B cell (primary cell): ENCODE measurements at regions not wholly inside any gene's neighbourhood (a gene's known extent, or its start where the extent isn't known, plus 50 kb on each side); places are given as distances from the start of the nearest gene placed in this dataset.

Experiments
- ATAC-seq: fragments of 200-7000 bp; cut with Tn5 transposase; one replicate; pipeline ENCODE4 v1.10.0; 2021; ENCODE audit warnings: low read depth, mild to moderate bottlenecking, moderate number of reproducible peaks, moderate library complexity
- CTCF ChIA-PET: fragments of 350-600 bp; sonication (Branson Sonifier 250); formaldehyde crosslinking; loops from one replicate; lab custom pipeline; 2021; ENCODE audit warnings: antibody characterized with exemption, inconsistent platforms; lab: Charles Lee
- POLR2A ChIA-PET: fragments of 350-600 bp; sonication (Branson Sonifier 250); formaldehyde crosslinking; loops from one replicate; lab custom pipeline; 2021; ENCODE audit warnings: antibody characterized with exemption; lab: Charles Lee
- DNase-seq: peaks from one replicate; pipeline ENCODE4 v3.0.0; 2013
- H2AFZ ChIP-seq: 2 replicates; pipeline ENCODE4 v1.6.1; 2012; ENCODE audit warnings: mild to moderate bottlenecking, low read depth, low read length; ENCODE audit not compliant: insufficient read depth, poor library complexity, severe bottlenecking
- H3K27ac ChIP-seq, 2 donors: 1 replicate in 1 of 2; 2 replicates in 1 of 2; pipeline ENCODE4 v1.5.1; 2012 to 2013; ENCODE audit warnings: low read length in 2 of 2, mild to moderate bottlenecking in 2 of 2, moderate library complexity in 1 of 2
- H3K27me3 ChIP-seq, 4 experiments: fragments of 200-600 bp in 1 of 4; sonication (generic) in 1 of 4; replicated peaks in 1 of 4; 1 replicate in 2 of 4; 2 replicates in 2 of 4; pipeline versions ENCODE4 v1.6.1 to v1.7.0; 2013 to 2016; ENCODE audit warnings: low read length in 3 of 4, mild to moderate bottlenecking in 2 of 4, mixed read lengths in 1 of 4, moderate library complexity in 1 of 4; ENCODE audit not compliant: insufficient read depth in 4 of 4, control insufficient read depth in 3 of 4; ENCODE audit errors: control extremely low read depth in 1 of 4
- H3K36me3 ChIP-seq, 2 experiments: replicated peaks in 1 of 2; 1 replicate in 1 of 2; 2 replicates in 1 of 2; pipeline versions ENCODE4 v1.6.1 to v1.7.1; 2013; ENCODE audit warnings: low read length in 1 of 2; ENCODE audit not compliant: insufficient read depth in 2 of 2, control insufficient read depth in 1 of 2; ENCODE audit errors: control extremely low read depth in 1 of 2, extremely low read depth in 1 of 2
- H3K4me1 ChIP-seq, 2 donors: fragments of 200-600 bp in 1 of 2; sonication (generic) in 1 of 2; 1 replicate in 1 of 2; 2 replicates in 1 of 2; pipeline versions ENCODE4 v1.5.1 to v1.6.1; 2013 to 2017; ENCODE audit warnings: low read length in 2 of 2; ENCODE audit not compliant: control insufficient read depth in 2 of 2, insufficient read depth in 2 of 2
- H3K4me2 ChIP-seq: replicated peaks from 2 replicates; pipeline ENCODE3; 2012; ENCODE audit warnings: mild to moderate bottlenecking, low read depth, low read length; ENCODE audit not compliant: poor library complexity, severe bottlenecking
- H3K4me3 ChIP-seq, 5 experiments: fragments of 200-600 bp in 1 of 5; sonication (generic) in 1 of 5; 1 replicate in 3 of 5; 2 replicates in 2 of 5; pipeline versions ENCODE4 v1.5.1 to v1.7.0; 2011 to 2016; ENCODE audit warnings: low read length in 4 of 5, mild to moderate bottlenecking in 4 of 5, low read depth in 2 of 5, control low read depth in 1 of 5, moderate library complexity in 1 of 5; ENCODE audit not compliant: insufficient read depth in 1 of 5; ENCODE audit errors: control extremely low read depth in 1 of 5, extremely low read depth in 1 of 5
- H3K79me2 ChIP-seq: fragments of 200-600 bp; sonication (generic); one replicate; pipeline ENCODE4 v1.6.0; 2016; ENCODE audit warnings: low read length; ENCODE audit not compliant: control insufficient read depth, insufficient read depth
- H3K9ac ChIP-seq: fragments of 200-600 bp; sonication (generic); 2 replicates; pipeline ENCODE4 v1.6.1; 2017; ENCODE audit warnings: mild to moderate bottlenecking, low read length, moderate library complexity
- H3K9me3 ChIP-seq, 3 donors: one replicate each; pipeline versions ENCODE4 v1.6.1 to v1.7.1; 2013; ENCODE audit warnings: low read length in 2 of 3; ENCODE audit not compliant: control insufficient read depth in 2 of 3, insufficient read depth in 1 of 3; ENCODE audit errors: control extremely low read depth in 1 of 3
- H4K20me1 ChIP-seq: 2 replicates; pipeline ENCODE4 v1.6.0; 2012; ENCODE audit warnings: mild to moderate bottlenecking, low read length; ENCODE audit not compliant: insufficient read depth, control insufficient read depth, poor library complexity, severe bottlenecking
- H3K27ac Mint-ChIP-seq: one replicate; pipeline ENCODE4 v1.8.0; 2021; ENCODE audit warnings: mixed read lengths
- H3K27me3 Mint-ChIP-seq: one replicate; pipeline ENCODE4 v1.8.0; 2021; ENCODE audit warnings: mixed read lengths
- H3K4me1 Mint-ChIP-seq: one replicate; pipeline ENCODE4 v1.8.0; 2021; ENCODE audit warnings: mixed read lengths
- H3K4me3 Mint-ChIP-seq: one replicate; pipeline ENCODE4 v1.8.0; 2021; ENCODE audit warnings: mixed read lengths
- H3K9me3 Mint-ChIP-seq: one replicate; pipeline ENCODE4 v1.8.0; 2022; ENCODE audit warnings: mixed read lengths; ENCODE audit not compliant: insufficient read depth
- EZH2 ChIP-seq: IDR thresholded peaks from 2 replicates; pipeline ENCODE4 v1.6.1; 2012; ENCODE audit warnings: borderline replicate concordance, low read depth, mild to moderate bottlenecking, moderate library complexity, low read length; ENCODE audit not compliant: insufficient read depth, poor library complexity, severe bottlenecking
- WGBS: methylation state at CpG from one replicate; pipeline ENCODE4 v1.1.5; 2013; ENCODE audit warnings: missing lambda C conversion rate; ENCODE audit not compliant: insufficient coverage; 5-methylcytosine and 5-hydroxymethylcytosine counted together
- intact Hi-C: fragments of 100-400 bp; cut with micrococcal nuclease; formaldehyde crosslinking; loops from one replicate; pipeline ENCODE4 v1.10.0; 2022
- TF ChIP-seq, protein P1 (sequence below): fragments of 200-600 bp; IDR thresholded peaks from one replicate; pipeline ENCODE4 v1.8.0; 2022; ENCODE audit warnings: antibody characterized with exemption, mild to moderate bottlenecking

DNA sequence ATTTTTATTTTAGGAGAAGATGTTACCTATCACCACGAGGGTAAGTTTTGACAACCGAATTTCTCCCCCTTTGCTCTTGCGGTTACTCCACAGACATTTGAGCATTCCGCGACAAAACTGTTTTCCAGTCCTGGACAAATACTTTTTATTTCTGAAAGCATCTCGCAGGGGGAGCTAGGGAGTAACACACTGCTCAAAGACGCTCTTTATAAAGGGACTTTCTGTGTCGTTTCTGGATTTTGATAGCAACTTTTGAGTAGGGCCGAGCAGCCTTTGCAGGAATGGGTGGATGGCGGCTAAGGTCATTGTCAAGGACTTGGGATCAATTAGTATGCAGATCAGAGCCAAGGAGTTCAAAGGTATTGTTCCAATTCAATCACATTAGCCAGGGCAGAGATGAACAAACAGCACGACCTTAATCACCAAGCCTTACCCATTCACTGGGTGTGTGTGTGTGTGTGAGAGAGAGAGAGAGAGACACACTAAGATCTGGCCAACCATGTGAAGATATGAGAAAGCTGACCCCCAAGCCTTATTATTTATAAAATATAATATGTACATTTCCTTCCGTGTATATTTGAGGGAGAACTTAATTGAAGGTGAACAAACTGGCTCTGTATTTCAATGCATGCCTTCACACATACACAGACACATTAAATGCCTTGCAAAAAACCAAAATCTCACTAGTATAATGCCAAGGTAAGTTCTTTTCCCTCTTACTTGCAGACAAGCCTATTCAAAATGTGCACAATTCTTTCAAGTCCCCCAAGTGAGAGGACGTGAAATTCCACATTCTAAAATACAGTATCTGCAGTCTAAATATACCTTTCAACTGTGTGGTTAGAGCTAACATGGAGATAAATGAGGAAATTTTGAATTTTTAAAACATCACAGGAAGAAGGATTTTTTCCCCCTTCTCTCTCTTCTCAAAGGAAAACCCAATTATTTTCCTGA is 613.8 kb downstream of the VRK1 start:
- Histone ChIP-seq H3K27me3 (peaks cover 0 to 35% (median 15%) of the 10 kb centered on the region in 4 experiments), H2AFZ (no peak overlapping the region), H3K27ac (no peak overlapping the region), H3K9ac (no peak overlapping the region), H4K20me1 (no peaks in the 10 kb centered on the region), H3K36me3 (no peaks in the 10 kb centered on the region), H3K79me2 (no peaks in the 10 kb centered on the region), H3K4me1 (no peaks in the 10 kb centered on the region), H3K4me3 (no peak overlapping the region), H3K9me3 (peaks cover 0 to 5% (median 0%) of the 10 kb centered on the region in 3 donors), H3K4me2 (no peak overlapping the region)
- Mint-ChIP-seq H3K4me3 (no peak overlapping the region), H3K27me3 (peaks cover 16% of the 10 kb centered on the region), H3K4me1 (no peaks in the 10 kb centered on the region), H3K9me3 (no peaks in the 10 kb centered on the region), H3K27ac (no peak overlapping the region)
- WGBS: 41% methylated on average over 8 of the region's 13 CpGs
- intact Hi-C loops: no loop called here
- ATAC-seq: no peak
- no peak for DNase-seq
- ChIA-PET POLR2A (no interaction called here), CTCF (no interaction called here)
- TF ChIP-seq, protein P1, sequence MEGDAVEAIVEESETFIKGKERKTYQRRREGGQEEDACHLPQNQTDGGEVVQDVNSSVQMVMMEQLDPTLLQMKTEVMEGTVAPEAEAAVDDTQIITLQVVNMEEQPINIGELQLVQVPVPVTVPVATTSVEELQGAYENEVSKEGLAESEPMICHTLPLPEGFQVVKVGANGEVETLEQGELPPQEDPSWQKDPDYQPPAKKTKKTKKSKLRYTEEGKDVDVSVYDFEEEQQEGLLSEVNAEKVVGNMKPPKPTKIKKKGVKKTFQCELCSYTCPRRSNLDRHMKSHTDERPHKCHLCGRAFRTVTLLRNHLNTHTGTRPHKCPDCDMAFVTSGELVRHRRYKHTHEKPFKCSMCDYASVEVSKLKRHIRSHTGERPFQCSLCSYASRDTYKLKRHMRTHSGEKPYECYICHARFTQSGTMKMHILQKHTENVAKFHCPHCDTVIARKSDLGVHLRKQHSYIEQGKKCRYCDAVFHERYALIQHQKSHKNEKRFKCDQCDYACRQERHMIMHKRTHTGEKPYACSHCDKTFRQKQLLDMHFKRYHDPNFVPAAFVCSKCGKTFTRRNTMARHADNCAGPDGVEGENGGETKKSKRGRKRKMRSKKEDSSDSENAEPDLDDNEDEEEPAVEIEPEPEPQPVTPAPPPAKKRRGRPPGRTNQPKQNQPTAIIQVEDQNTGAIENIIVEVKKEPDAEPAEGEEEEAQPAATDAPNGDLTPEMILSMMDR: no peak

DNA sequence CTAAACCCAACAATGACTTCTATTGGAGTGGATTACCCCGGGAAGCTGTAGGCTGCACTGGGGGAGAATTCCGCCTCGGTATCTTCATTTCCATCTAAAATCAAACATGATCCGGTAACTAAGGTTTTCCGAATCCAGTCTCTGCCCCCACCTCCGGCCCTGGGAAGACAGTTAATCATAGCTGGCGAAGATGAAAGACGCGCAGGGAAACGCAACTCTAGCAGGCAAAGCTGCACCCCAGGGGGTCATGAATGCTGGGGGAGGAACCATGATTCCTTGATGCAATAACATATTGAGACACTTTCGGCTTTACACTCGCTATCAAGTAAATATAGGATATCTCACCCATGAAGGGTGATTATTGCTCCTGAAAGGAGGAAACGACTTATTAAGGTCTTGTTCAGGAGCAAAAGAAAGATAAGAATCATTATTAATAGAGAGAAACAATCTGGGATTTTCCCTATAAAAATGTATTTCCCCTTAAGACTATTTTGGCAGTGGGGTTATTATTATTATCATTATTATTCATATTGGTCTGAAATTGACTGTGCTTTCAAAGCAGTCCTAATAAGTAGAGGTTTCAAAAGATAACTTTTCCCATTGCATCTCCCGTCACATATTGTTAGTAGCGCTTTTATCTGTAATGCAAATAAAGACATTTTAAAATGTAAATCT is 614.9 kb downstream of the VRK1 start:
- Histone ChIP-seq H3K27me3 (peaks cover 0 to 35% (median 15%) of the 10 kb centered on the region in 4 experiments), H3K4me1 (no peaks in the 10 kb centered on the region), H3K36me3 (no peaks in the 10 kb centered on the region), H3K9me3 (peaks cover 0 to 5% (median 0%) of the 10 kb centered on the region in 3 donors), H2AFZ (no peak overlapping the region), H3K79me2 (no peaks in the 10 kb centered on the region), H3K4me3 (no peak overlapping the region), H3K27ac (no peak overlapping the region), H4K20me1 (no peaks in the 10 kb centered on the region), H3K9ac (no peak overlapping the region), H3K4me2 (no peak overlapping the region)
- 4% methylated on average over 4 of the region's 15 CpGs for WGBS
- ChIA-PET CTCF (no interaction called here), POLR2A (no interaction called here)
- no peaks in the 10 kb centered on the region for H3K9me3 Mint-ChIP-seq
- TF ChIP-seq, protein P1: no peak
- TF ChIP-seq EZH2: no peak
- DNase-seq (no peak), ATAC-seq (no peak)
- peaks cover 19% of the 10 kb centered on the region for H3K27me3 Mint-ChIP-seq
- intact Hi-C loops: no loop called here
- no peaks in the 10 kb centered on the region for H3K4me1 Mint-ChIP-seq
- no peak overlapping the region for H3K27ac Mint-ChIP-seq
- H3K4me3 Mint-ChIP-seq: no peak overlapping the region
